GM12872 (cell line): ENCODE measurements at regions not wholly inside any gene's neighbourhood (a gene's known extent, or its start where the extent isn't known, plus 50 kb on each side); places are given as distances from the start of the nearest gene placed in this dataset.

ENCODE experiments used
- TF ChIP-seq, protein P1 (sequence below): IDR thresholded peaks from 3 replicates; pipeline ENCODE4 v1.5.1; 2011; ENCODE audit warnings: low read depth, mild to moderate bottlenecking, low read length, moderate library complexity; ENCODE audit not compliant: insufficient read depth

DNA sequence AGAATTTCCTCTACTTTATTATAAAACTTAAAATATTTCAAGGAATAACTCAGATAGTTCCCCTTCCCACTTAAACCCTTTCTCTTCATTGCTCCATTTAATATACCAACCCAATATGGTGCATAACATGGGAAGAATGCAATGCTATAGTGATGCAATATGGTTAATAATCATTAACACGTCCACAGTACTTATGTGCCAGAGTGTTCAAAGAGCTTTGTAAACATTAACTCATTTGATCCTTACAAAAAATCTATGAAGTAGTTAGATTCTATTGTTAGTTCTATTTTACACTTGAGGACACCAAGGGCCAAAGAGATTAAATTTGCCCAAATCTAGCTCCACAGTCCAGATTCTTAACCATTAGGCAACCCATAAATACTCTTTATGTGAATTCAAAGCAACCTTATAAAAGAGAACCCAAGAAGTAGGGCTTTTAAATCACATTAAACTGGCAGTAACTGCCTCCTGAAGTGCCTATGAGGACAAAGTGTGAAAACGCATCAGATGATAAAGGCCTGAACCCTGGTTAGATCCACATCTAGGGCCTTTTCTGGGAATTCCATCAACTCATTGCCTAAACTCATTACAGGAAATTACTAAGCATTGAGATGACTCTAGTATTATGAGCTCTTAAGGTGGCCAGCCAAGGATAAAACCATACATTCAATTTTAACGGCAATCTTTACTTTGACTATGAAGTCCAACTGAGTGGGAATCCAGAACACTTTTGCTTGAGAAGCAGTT, 94.3 kb downstream of the AREG start:
- TF ChIP-seq, protein P1, sequence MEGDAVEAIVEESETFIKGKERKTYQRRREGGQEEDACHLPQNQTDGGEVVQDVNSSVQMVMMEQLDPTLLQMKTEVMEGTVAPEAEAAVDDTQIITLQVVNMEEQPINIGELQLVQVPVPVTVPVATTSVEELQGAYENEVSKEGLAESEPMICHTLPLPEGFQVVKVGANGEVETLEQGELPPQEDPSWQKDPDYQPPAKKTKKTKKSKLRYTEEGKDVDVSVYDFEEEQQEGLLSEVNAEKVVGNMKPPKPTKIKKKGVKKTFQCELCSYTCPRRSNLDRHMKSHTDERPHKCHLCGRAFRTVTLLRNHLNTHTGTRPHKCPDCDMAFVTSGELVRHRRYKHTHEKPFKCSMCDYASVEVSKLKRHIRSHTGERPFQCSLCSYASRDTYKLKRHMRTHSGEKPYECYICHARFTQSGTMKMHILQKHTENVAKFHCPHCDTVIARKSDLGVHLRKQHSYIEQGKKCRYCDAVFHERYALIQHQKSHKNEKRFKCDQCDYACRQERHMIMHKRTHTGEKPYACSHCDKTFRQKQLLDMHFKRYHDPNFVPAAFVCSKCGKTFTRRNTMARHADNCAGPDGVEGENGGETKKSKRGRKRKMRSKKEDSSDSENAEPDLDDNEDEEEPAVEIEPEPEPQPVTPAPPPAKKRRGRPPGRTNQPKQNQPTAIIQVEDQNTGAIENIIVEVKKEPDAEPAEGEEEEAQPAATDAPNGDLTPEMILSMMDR, result no peak

DNA sequence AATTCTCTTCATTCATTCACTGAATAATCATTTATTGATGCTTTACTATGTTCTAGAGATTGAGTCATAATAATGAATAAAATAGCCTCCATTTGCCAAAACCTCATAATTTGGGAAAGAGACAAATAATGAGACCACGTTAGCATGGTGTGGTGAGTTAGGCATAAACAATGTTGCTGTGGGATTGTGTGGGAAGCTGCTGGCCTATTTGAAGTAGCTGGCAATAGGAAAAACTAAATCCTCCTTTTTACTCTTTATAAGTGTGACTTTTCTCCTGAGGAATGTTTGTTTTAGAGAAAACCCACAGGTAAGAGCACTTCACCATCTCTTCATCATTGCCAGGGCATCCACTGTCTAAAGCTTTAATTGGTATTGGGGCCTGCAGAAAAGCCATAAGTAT, 95.3 kb downstream of the AREG start:
- TF ChIP-seq, protein P1, result no peak

DNA sequence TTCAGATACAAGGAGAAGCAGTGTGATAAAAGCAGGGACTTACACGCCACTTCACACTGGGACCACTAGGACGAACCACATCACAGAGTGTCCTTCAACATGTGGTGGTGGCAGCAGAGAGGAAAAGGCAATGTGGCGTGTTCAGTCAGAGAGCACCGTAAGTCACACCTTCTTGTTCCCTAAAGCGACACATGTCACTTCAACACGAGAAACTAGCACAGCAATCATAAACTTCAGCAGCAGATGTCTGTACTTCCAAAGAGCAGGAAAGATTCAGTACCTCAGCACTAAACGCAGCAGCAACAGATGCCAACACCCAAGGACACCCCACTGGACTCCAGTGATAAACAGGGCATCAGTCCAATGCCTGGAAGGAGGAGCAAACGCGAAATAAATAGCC, 96.7 kb downstream of the AREG start:
- TF ChIP-seq, protein P1, result no peak

DNA sequence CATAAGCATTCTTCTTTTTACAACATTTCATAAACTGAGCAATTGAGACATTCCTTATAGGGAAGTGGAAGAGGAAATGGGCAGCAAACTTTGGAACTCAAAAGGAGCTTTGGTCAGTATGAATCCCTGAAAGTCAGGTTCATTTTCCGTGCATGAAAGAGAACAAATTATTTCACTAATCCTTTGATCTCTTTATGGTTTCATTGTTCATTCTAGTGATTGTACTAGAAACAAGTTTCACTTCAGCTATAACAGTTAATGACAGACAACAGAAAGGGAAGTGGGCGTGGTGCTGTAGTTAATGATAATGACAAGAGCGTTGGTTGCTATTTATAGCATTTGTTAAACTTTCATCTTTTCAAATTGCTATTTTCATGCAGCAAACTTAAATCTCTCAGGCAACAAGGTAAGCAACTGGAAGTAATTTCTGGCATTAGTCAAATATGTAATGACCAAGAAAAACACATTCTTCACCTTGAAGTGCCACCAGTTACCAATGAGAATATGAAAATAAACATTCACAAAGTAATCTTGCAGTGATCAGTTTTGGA, 98.4 kb downstream of the AREG start:
- TF ChIP-seq, protein P1, result no peak

DNA sequence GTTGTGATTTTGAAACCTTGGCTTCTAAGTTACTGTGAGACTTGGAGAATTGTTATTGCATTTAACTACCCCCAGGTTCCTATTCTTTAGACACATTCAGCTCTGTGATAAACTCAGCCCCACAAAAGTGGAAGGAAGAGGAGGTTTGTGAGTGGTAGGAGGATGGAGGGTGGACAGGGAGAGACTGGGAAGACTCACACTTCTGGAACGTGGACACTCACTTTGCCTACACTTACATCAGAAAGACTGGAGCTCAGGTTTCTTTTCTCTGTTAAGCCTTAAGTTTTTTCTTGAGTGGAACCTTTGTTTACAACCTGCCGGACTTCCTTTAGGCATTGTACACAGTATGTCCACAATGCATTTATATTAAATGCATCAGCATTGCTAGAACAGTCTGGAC, 99.0 kb downstream of the AREG start:
- TF ChIP-seq, protein P1, result no peak

- TF ChIP-seq, protein P1, result no peak
These were observed 99.9 kb downstream of the AREG start for GRCh38 chr4:74544655-74545361.

DNA sequence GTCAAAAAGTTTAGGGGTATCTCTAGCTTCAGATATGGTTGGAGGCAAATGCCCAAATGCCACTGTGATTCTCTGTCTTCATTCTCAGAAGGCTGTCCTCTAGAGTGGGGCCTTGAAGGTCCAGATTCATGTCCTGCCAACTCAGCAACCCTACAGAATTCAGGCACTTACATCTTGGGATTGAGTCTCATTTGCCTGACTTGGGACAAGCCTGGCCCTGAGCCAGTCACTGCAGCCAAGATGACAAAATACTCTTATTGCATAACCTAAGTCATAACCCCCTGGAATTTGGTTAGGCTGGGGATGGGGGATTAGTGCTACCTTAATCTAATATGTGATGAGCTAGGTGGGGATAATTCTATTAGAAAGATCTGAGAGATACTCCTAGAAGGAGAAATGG, 100.5 kb downstream of the AREG start:
- TF ChIP-seq, protein P1, result no peak
